ENCODE measurements at regions not wholly inside any gene's neighbourhood (a gene's known extent, or its start where the extent isn't known, plus 50 kb on each side); places are given as distances from the start of the nearest gene placed in this dataset.

GRCh38 chr16:9188721-9189120 is 97.3 kb downstream of the HAPSTR1 start:
- TF ChIP-seq EZH2 (IDR thresholded peaks at IDR 0.05; ENCODE audit: insufficient read depth, poor library complexity, severe bottlenecking) (no peak), EZH2phosphoT487 (IDR thresholded peaks at IDR 0.05; ENCODE audit: insufficient read depth, low read depth) (no peak)
